ENCODE measurements at regions not wholly inside any gene's neighbourhood (a gene's known extent, or its start where the extent isn't known, plus 50 kb on each side); places are given as distances from the start of the nearest gene placed in this dataset.

DNA sequence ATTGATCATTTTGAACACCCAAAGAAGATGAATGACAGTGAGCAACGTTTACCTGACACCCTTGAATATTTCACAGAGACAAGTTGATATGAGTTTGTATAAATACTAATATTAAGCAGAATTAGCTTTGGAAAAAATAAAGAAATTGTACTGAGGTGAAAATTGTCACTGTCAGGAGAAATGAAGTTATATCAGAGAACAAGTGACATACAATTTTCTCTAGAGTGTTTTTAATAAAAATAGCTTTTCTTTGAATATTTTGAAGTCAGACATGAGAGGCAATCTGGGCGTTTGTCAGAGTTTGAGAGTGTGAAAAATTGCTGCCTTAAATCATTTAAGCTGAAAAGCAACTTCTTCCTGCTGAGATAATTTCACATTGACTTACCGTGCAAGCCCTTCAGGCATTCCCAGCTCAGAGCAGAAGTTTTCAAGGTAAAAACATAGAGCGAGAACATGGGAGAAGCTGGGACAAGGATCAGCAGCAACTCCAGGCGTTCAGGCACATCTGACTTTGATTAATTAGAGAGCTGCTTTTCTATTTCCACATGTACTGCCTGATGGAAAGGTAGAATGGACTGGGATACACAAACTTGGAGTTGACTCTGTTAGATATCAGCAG is 535.9 kb downstream of the TFEC start:
- TF ChIP-seq, protein P1, sequence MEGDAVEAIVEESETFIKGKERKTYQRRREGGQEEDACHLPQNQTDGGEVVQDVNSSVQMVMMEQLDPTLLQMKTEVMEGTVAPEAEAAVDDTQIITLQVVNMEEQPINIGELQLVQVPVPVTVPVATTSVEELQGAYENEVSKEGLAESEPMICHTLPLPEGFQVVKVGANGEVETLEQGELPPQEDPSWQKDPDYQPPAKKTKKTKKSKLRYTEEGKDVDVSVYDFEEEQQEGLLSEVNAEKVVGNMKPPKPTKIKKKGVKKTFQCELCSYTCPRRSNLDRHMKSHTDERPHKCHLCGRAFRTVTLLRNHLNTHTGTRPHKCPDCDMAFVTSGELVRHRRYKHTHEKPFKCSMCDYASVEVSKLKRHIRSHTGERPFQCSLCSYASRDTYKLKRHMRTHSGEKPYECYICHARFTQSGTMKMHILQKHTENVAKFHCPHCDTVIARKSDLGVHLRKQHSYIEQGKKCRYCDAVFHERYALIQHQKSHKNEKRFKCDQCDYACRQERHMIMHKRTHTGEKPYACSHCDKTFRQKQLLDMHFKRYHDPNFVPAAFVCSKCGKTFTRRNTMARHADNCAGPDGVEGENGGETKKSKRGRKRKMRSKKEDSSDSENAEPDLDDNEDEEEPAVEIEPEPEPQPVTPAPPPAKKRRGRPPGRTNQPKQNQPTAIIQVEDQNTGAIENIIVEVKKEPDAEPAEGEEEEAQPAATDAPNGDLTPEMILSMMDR (IDR thresholded peaks at IDR 0.05) = no peak
- no peak for TF ChIP-seq POLR2A (IDR thresholded peaks at IDR 0.05)

Measured in heart left ventricle (tissue), 13 donors.